Uterus (tissue), 3 donors: ENCODE measurements at regions not wholly inside any gene's neighbourhood (a gene's known extent, or its start where the extent isn't known, plus 50 kb on each side); places are given as distances from the start of the nearest gene placed in this dataset.
A peak's percentile ranks its signal among the peaks of the same experiment; 100 is the strongest.

Source experiments
- DNase-seq, 2 donors: peaks; one replicate each; pipeline ENCODE4 v3.0.0-alpha.2; 2019 to 2020
- H3K27ac ChIP-seq, 2 donors: fragments of 200-600 bp; sonication (generic); 1 replicate in 1 of 2; 2 replicates in 1 of 2; pipeline ENCODE4 v1.5.1; 2016 to 2018
- H3K27me3 ChIP-seq, 2 donors: fragments of 200-600 bp; sonication (generic); one replicate each; pipeline ENCODE4 v1.5.1; 2018 to 2019; ENCODE audit warnings: control low read depth in 1 of 2
- H3K36me3 ChIP-seq, 2 donors: fragments of 200-600 bp; sonication (generic); one replicate each; pipeline ENCODE4 v1.5.1; 2019; ENCODE audit warnings: control low read depth in 1 of 2
- H3K4me1 ChIP-seq, 2 donors: fragments of 200-600 bp; sonication (generic); one replicate each; pipeline ENCODE4 v1.5.1; 2018 to 2019; ENCODE audit warnings: control low read depth in 1 of 2
- H3K4me3 ChIP-seq, 2 donors: fragments of 200-600 bp; sonication (generic); 1 replicate in 1 of 2; 2 replicates in 1 of 2; pipeline ENCODE4 v1.5.1; 2018 to 2019; ENCODE audit warnings: mild to moderate bottlenecking in 1 of 2
- H3K9me3 ChIP-seq, 2 donors: fragments of 200-600 bp; sonication (generic); one replicate each; pipeline ENCODE4 v1.5.1; 2019; ENCODE audit warnings: control low read depth in 1 of 2
- CTCF ChIP-seq, 4 experiments: fragments of 200-600 bp in 2 of 4; fragments of 450-650 bp in 2 of 4; sonication (generic) in 2 of 4; IDR thresholded peaks; one replicate each; pipeline ENCODE4 v1.5.1; 2016 to 2019; ENCODE audit warnings: antibody characterized with exemption in 4 of 4, mild to moderate bottlenecking in 2 of 4, moderate library complexity in 1 of 4
- POLR2A ChIP-seq, 2 donors: fragments of 450-650 bp; IDR thresholded peaks; one replicate each; pipeline ENCODE4 v1.6.1; 2016; ENCODE audit warnings: antibody characterized with exemption in 2 of 2, mild to moderate bottlenecking in 1 of 2, moderate library complexity in 1 of 2
- intact Hi-C: fragments of 100-400 bp; cut with DNase I; formaldehyde crosslinking; loops from one replicate; pipeline ENCODE4 v1.15.1; 2023; ENCODE audit warnings: low total_unique reads
- donor health status: DM: yes; HTN: yes; CAD: no.

GRCh38 chr13:28569886-28570285 is 75.0 kb upstream of the FLT1 start:
- DNase-seq = no peak
- H3K4me3 ChIP-seq = no peak overlapping the region
- no peaks in the 10 kb centered on the region for H3K9me3 ChIP-seq
- H3K4me1 ChIP-seq = no peaks in the 10 kb centered on the region
- H3K27ac ChIP-seq = no peak overlapping the region
- no peaks in the 10 kb centered on the region for H3K27me3 ChIP-seq
- H3K36me3 ChIP-seq = no peaks in the 10 kb centered on the region
- intact Hi-C loops = no loop called here
- TF ChIP-seq CTCF (IDR thresholded peaks at IDR 0.05) (no peak), POLR2A (IDR thresholded peaks at IDR 0.05) (no peak)

DNA sequence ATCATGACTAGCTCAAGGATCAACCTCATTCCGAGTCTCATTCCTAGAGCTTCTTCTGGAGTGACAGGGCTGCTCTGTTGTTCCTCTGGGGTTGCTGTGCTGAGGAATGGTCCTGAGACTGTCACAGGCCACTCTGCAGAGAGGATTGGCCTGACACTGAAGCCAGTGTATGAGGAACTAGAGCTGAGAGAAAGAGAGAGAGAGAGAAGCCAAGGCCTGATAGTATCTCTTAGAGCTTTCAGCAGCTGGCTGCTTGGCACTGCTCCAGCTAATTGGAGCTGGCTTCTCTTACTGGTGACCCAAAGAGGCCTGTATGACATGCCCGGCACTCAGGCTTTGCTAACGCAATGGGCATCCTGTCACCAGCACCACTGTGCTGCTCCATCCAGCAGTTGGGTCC is 73.4 kb upstream of the FLT1 start:
- TF ChIP-seq POLR2A (IDR thresholded peaks at IDR 0.05) (no peak), CTCF (IDR thresholded peaks at IDR 0.05) (no peak)
- intact Hi-C loops = no loop called here
- no peaks in the 10 kb centered on the region for H3K4me1 ChIP-seq
- H3K27me3 ChIP-seq = no peaks in the 10 kb centered on the region
- DNase-seq = peak; percentile 17 to 28
- no peak overlapping the region for H3K27ac ChIP-seq
- H3K36me3 ChIP-seq = no peaks in the 10 kb centered on the region
- H3K4me3 ChIP-seq = no peak overlapping the region
- no peaks in the 10 kb centered on the region for H3K9me3 ChIP-seq

DNA sequence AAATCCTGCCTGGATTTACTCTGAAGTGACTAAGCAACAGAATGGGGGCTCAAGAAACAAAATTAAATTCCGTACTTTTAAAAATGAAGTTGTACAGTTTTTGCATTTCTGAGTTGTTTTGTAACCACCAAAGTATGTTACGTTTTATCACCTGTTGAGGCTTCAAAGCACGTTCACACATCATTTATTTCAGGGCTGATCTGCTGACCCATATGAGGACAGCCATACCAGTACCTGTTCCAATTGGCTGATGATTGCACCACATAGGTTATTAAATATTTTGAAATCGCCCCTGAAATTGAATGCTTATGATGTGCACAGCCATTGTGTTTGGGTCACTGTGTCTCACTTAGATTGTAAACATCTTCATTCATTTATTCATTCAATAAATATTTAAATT is 72.0 kb upstream of the FLT1 start:
- intact Hi-C loops = no loop called here
- H3K4me3 ChIP-seq = no peak overlapping the region
- TF ChIP-seq POLR2A (IDR thresholded peaks at IDR 0.05) = no peak
- H3K36me3 ChIP-seq = no peaks in the 10 kb centered on the region
- DNase-seq = no peak
- no peaks in the 10 kb centered on the region for H3K4me1 ChIP-seq
- no peak overlapping the region for H3K27ac ChIP-seq
- no peaks in the 10 kb centered on the region for H3K9me3 ChIP-seq
- no peaks in the 10 kb centered on the region for H3K27me3 ChIP-seq

DNA sequence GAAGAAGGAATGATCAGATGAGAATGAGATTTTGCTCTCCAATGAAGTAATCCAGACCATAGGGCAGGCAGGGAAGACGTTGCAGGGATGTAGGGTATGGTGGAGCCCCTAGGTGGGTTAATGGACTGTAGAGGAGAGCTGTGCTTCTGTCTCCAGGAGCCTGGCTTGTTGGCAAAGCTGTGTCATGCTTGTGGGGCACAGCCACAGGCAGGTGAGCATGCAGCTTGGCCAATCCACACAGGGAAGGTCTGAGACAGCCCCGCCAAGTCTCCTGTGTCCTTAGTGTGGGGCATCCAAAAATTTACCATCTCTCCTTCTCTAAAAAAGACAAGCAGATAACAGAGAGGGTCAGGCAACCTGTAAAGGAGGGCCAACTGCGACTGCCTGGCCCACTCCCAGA is 71.4 kb upstream of the FLT1 start:
- Histone ChIP-seq H3K4me3 (no peak overlapping the region), H3K27ac (no peak overlapping the region), H3K27me3 (no peaks in the 10 kb centered on the region), H3K9me3 (no peaks in the 10 kb centered on the region), H3K36me3 (no peaks in the 10 kb centered on the region), H3K4me1 (no peaks in the 10 kb centered on the region)
- no peak for TF ChIP-seq POLR2A (IDR thresholded peaks at IDR 0.05)
- no peak for TF ChIP-seq CTCF (IDR thresholded peaks at IDR 0.05)
- no peak for DNase-seq
- intact Hi-C loops = no loop called here

GRCh38 chr13:28564030-28564429 is 69.1 kb upstream of the FLT1 start:
- Histone ChIP-seq H3K36me3 (no peaks in the 10 kb centered on the region), H3K4me3 (no peak overlapping the region), H3K9me3 (no peaks in the 10 kb centered on the region), H3K27me3 (no peaks in the 10 kb centered on the region), H3K27ac (no peak overlapping the region), H3K4me1 (no peaks in the 10 kb centered on the region)
- no peak for DNase-seq
- intact Hi-C loops = no loop called here
- TF ChIP-seq CTCF (IDR thresholded peaks at IDR 0.05) = no peak
- TF ChIP-seq POLR2A (IDR thresholded peaks at IDR 0.05) = no peak

GRCh38 chr13:28563609-28564008 is 68.7 kb upstream of the FLT1 start:
- H3K27ac ChIP-seq = no peak overlapping the region
- H3K4me1 ChIP-seq = no peaks in the 10 kb centered on the region
- H3K27me3 ChIP-seq = no peaks in the 10 kb centered on the region
- intact Hi-C loops = no loop called here
- TF ChIP-seq POLR2A (IDR thresholded peaks at IDR 0.05) (no peak), CTCF (IDR thresholded peaks at IDR 0.05) (no peak)
- no peak for DNase-seq
- H3K9me3 ChIP-seq = no peaks in the 10 kb centered on the region
- no peaks in the 10 kb centered on the region for H3K36me3 ChIP-seq
- no peak overlapping the region for H3K4me3 ChIP-seq
